IMR-90 (cell line): ENCODE measurements at regions not wholly inside any gene's neighbourhood (a gene's known extent, or its start where the extent isn't known, plus 50 kb on each side); places are given as distances from the start of the nearest gene placed in this dataset.

Experiments used
- ATAC-seq: fragments of 200-7000 bp; cut with Tn5 transposase; 2 replicates; pipeline ENCODE4 v1.9.1; 2020; ENCODE audit warnings: low read depth, mild to moderate bottlenecking, moderate library complexity
- BruUV-seq: library from RNA; stranded (reverse); fragments of 400-500 nt; replicated peaks from 2 replicates; lab custom pipeline; 2021; lab: Mats Ljungman, UMichigan
- CTCF ChIA-PET: fragments of 300-600 bp; formaldehyde crosslinking; extraction: SDS; loops from one replicate; lab custom pipeline; 2021; ENCODE audit warnings: antibody characterized with exemption; lab: Yijun Ruan, JAX
- POLR2A ChIA-PET: fragments of 300-600 bp; sonication (Branson Sonifier 250); formaldehyde crosslinking; loops from one replicate; lab custom pipeline; 2022; ENCODE audit warnings: antibody characterized with exemption; ENCODE audit not compliant: unreplicated experiment; lab: Charles Lee
- DNase-seq: peaks from one replicate; pipeline ENCODE4 v3.0.0; 2013
- H2AFZ ChIP-seq: replicated peaks from 2 replicates; pipeline ENCODE3; 2013; ENCODE audit warnings: low read length, mild to moderate bottlenecking; ENCODE audit not compliant: poor library complexity
- H2AK5ac ChIP-seq: 2 replicates; pipeline ENCODE4 v1.6.1; 2013; ENCODE audit warnings: low read depth, low read length, inconsistent platforms
- H2AK9ac ChIP-seq: replicated peaks from 2 replicates; pipeline ENCODE3; 2013; ENCODE audit warnings: mild to moderate bottlenecking, low read depth, low read length, moderate library complexity; ENCODE audit not compliant: poor library complexity
- H2BK120ac ChIP-seq: 2 replicates; pipeline ENCODE4 v1.6.1; 2013; ENCODE audit warnings: low read depth, low read length, inconsistent platforms
- H2BK15ac ChIP-seq: 3 replicates; pipeline ENCODE4 v1.6.1; 2013; ENCODE audit warnings: low read depth, low read length, inconsistent platforms
- H2BK20ac ChIP-seq: 2 replicates; pipeline ENCODE4 v1.6.1; 2013; ENCODE audit warnings: low read depth, mild to moderate bottlenecking, inconsistent platforms, low read length, moderate library complexity
- H2BK5ac ChIP-seq: 2 replicates; pipeline ENCODE4 v1.6.1; 2013; ENCODE audit warnings: mild to moderate bottlenecking, low read depth, low read length, inconsistent platforms; ENCODE audit not compliant: poor library complexity, severe bottlenecking
- H3K14ac ChIP-seq: replicated peaks from 2 replicates; pipeline ENCODE4 v1.6.1; 2013; ENCODE audit warnings: low read depth, low read length, inconsistent platforms
- H3K18ac ChIP-seq: 2 replicates; pipeline ENCODE4 v1.6.1; 2013; ENCODE audit warnings: low read depth, low read length, control low read depth
- H3K23ac ChIP-seq: 2 replicates; pipeline ENCODE4 v1.6.1; 2013; ENCODE audit warnings: low read depth, low read length, inconsistent platforms
- H3K27ac ChIP-seq: 2 replicates; pipeline ENCODE4 v1.5.1; 2013; ENCODE audit warnings: mild to moderate bottlenecking, control low read depth, low read length; ENCODE audit not compliant: insufficient read depth
- H3K27me3 ChIP-seq: 2 replicates; pipeline ENCODE4 v1.6.1; 2013; ENCODE audit warnings: low read length; ENCODE audit not compliant: control insufficient read depth, insufficient read depth
- H3K36me3 ChIP-seq: 2 replicates; pipeline ENCODE4 v1.6.1; 2013; ENCODE audit warnings: low read length, mixed read lengths; ENCODE audit not compliant: control insufficient read depth, insufficient read depth
- H3K4ac ChIP-seq: 2 replicates; pipeline ENCODE4 v1.6.1; 2013; ENCODE audit warnings: low read depth, low read length, inconsistent platforms
- H3K4me1 ChIP-seq: 2 replicates; pipeline ENCODE4 v1.6.1; 2013; ENCODE audit warnings: low read length, mixed read lengths; ENCODE audit not compliant: control insufficient read depth, insufficient read depth
- H3K4me2 ChIP-seq: 2 replicates; pipeline ENCODE4 v1.6.1; 2013; ENCODE audit warnings: low read depth, mild to moderate bottlenecking, control low read depth, low read length, moderate library complexity
- H3K4me3 ChIP-seq: 2 replicates; pipeline ENCODE4 v1.5.1; 2013; ENCODE audit warnings: low read depth, mild to moderate bottlenecking, control low read depth, low read length, moderate library complexity; ENCODE audit not compliant: insufficient read depth
- H3K56ac ChIP-seq: 2 replicates; pipeline ENCODE4 v1.6.1; 2013; ENCODE audit warnings: low read length, inconsistent platforms; ENCODE audit not compliant: insufficient read depth; ENCODE audit errors: extremely low read depth
- H3K79me1 ChIP-seq, 2 experiments: 2 replicates each; pipeline ENCODE4 v1.6.1; 2013; ENCODE audit warnings: low read length in 2 of 2, inconsistent platforms in 1 of 2, low read depth in 1 of 2
- H3K9ac ChIP-seq: 2 replicates; pipeline ENCODE4 v1.6.1; 2013; ENCODE audit warnings: low read depth, low read length, control low read depth
- H3K9me1 ChIP-seq: 2 replicates; pipeline ENCODE4 v1.6.1; 2013; ENCODE audit warnings: low read length, inconsistent platforms; ENCODE audit not compliant: insufficient read depth
- H3K9me3 ChIP-seq: 2 replicates; pipeline ENCODE4 v1.6.1; 2013; ENCODE audit warnings: low read length; ENCODE audit not compliant: control insufficient read depth, insufficient read depth
- H4K20me1 ChIP-seq: 2 replicates; pipeline ENCODE4 v1.6.1; 2013; ENCODE audit warnings: low read length, inconsistent platforms; ENCODE audit not compliant: insufficient read depth
- H4K5ac ChIP-seq: 2 replicates; pipeline ENCODE4 v1.6.1; 2013; ENCODE audit warnings: mild to moderate bottlenecking, low read depth, low read length, control low read depth
- H4K8ac ChIP-seq, 2 experiments: 2 replicates each; pipeline ENCODE4 v1.6.1; 2013; ENCODE audit warnings: low read depth in 2 of 2, low read length in 2 of 2, control low read depth in 1 of 2, inconsistent platforms in 1 of 2
- H4K91ac ChIP-seq: 2 replicates; pipeline ENCODE4 v1.6.1; 2013; ENCODE audit warnings: low read depth, low read length, inconsistent platforms; ENCODE audit not compliant: insufficient read depth
- MAFK ChIP-seq: IDR thresholded peaks from 2 replicates; pipeline ENCODE4 v1.6.1; 2012; ENCODE audit warnings: low read depth, low read length, improper control_type of control experiment
- WGBS, 2 experiments: methylation state at CpG; one replicate each; pipeline versions ENCODE4 v1.1.5 to v1.1.7; 2013; ENCODE audit warnings: missing lambda C conversion rate in 2 of 2; ENCODE audit not compliant: insufficient read length in 1 of 2; ENCODE audit errors: extremely low coverage in 2 of 2; 5-methylcytosine and 5-hydroxymethylcytosine counted together
- dilution Hi-C: fragments of 300-500 bp; cut with HindIII; formaldehyde crosslinking; loops from one replicate; pipeline ENCODE4 v1.14.3; 2018; ENCODE audit warnings: low sequenced_read_pairs; ENCODE audit not compliant: unreplicated experiment
- in situ Hi-C: fragments of 300-500 bp; cut with MboI; formaldehyde crosslinking; loops from 3 replicates; pipeline ENCODE4 v1.14.3; 2019; ENCODE audit warnings: low sequenced_read_pairs, inconsistent platforms, mixed read lengths
- intact Hi-C: fragments of 100-400 bp; cut with micrococcal nuclease; formaldehyde crosslinking; loops from 2 replicates; pipeline ENCODE4 v1.10.0; 2022
- TF ChIP-seq, protein P1 (sequence below): fragments of 150-350 bp; IDR thresholded peaks from 2 replicates; pipeline ENCODE4 v1.6.1; 2016; ENCODE audit warnings: low read depth, mild to moderate bottlenecking, low read length, moderate library complexity, borderline replicate concordance

GRCh38 chr4:148962539-148963290 lies 520.5 kb upstream of the NR3C2 start:
- H2BK20ac ChIP-seq, result no peak overlapping the region
- peak overlapping the region; percentile 4; the same call in 1 of the 2 replicates for H4K91ac ChIP-seq
- 100% methylated on average over 1 of the region's 2 CpGs; no CpG with 5 or more reads in 1 of the 2 experiments for WGBS, 2 experiments
- H3K9me1 ChIP-seq, result no peaks in the 10 kb centered on the region
- ChIA-PET CTCF (interaction anchor here (0.9 to 1.1 kb wide), 2 partner anchors 34 to 69 kb away, joined by 3 to 4 read pairs; no protein-coding TSS in a partner anchor), POLR2A (interaction anchor here (0.5 kb wide), 1 partner anchor 17 kb away, joined by 4 read pairs; no protein-coding TSS in a partner anchor)
- in situ Hi-C loops (loop anchor here (25.0 kb wide), 1 partner anchor 925 kb away; no protein-coding TSS in a partner anchor), dilution Hi-C loops (no loop called here), intact Hi-C loops (no loop called here)
- H4K20me1 ChIP-seq, result no peaks in the 10 kb centered on the region
- H3K4ac ChIP-seq, result no peak overlapping the region
- H4K8ac ChIP-seq, result no peak overlapping the region
- no peak overlapping the region for H4K5ac ChIP-seq
- ATAC-seq, result peak; percentile 84
- H3K18ac ChIP-seq, result no peak overlapping the region
- no peaks in the 10 kb centered on the region for H3K36me3 ChIP-seq
- no peak overlapping the region for H3K9ac ChIP-seq
- H3K23ac ChIP-seq, result no peak overlapping the region; the same call in 1 of the 2 replicates
- no peak overlapping the region for H2BK15ac ChIP-seq
- peak overlapping the region; percentile 79; the same call in 1 of the 2 replicates for H2BK120ac ChIP-seq
- no peaks in the 10 kb centered on the region; the same call in 1 of the 2 replicates for H3K4me1 ChIP-seq
- peak overlapping the region; percentile 60; the same call in 1 of the 2 replicates for H3K14ac ChIP-seq
- peak overlapping the region; percentile 47 for H2BK5ac ChIP-seq
- H2AK9ac ChIP-seq, result no peak overlapping the region
- no peak overlapping the region for H3K4me3 ChIP-seq
- peak overlapping the region; percentile 75; the same call in 1 of the 2 replicates for H2AK5ac ChIP-seq
- no peaks in the 10 kb centered on the region; the same call in 1 of the 2 replicates for H3K9me3 ChIP-seq
- no peak overlapping the region for H3K27ac ChIP-seq
- H3K56ac ChIP-seq, result no peak overlapping the region
- no peaks in the 10 kb centered on the region for H3K27me3 ChIP-seq
- peak overlapping the region; percentile 60; the same call in 1 of the 2 replicates for H3K4me2 ChIP-seq
- H3K79me1 ChIP-seq, result no peaks in the 10 kb centered on the region
- TF ChIP-seq MAFK, result peak; percentile 53
- TF ChIP-seq, protein P1, sequence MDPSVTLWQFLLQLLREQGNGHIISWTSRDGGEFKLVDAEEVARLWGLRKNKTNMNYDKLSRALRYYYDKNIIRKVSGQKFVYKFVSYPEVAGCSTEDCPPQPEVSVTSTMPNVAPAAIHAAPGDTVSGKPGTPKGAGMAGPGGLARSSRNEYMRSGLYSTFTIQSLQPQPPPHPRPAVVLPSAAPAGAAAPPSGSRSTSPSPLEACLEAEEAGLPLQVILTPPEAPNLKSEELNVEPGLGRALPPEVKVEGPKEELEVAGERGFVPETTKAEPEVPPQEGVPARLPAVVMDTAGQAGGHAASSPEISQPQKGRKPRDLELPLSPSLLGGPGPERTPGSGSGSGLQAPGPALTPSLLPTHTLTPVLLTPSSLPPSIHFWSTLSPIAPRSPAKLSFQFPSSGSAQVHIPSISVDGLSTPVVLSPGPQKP, result no peak
- no TSS peak for BruUV-seq
- DNase-seq, result peak; percentile 73
- no peak overlapping the region for H2AFZ ChIP-seq
